ENCODE measurements at regions not wholly inside any gene's neighbourhood (a gene's known extent, or its start where the extent isn't known, plus 50 kb on each side); places are given as distances from the start of the nearest gene placed in this dataset.

DNA sequence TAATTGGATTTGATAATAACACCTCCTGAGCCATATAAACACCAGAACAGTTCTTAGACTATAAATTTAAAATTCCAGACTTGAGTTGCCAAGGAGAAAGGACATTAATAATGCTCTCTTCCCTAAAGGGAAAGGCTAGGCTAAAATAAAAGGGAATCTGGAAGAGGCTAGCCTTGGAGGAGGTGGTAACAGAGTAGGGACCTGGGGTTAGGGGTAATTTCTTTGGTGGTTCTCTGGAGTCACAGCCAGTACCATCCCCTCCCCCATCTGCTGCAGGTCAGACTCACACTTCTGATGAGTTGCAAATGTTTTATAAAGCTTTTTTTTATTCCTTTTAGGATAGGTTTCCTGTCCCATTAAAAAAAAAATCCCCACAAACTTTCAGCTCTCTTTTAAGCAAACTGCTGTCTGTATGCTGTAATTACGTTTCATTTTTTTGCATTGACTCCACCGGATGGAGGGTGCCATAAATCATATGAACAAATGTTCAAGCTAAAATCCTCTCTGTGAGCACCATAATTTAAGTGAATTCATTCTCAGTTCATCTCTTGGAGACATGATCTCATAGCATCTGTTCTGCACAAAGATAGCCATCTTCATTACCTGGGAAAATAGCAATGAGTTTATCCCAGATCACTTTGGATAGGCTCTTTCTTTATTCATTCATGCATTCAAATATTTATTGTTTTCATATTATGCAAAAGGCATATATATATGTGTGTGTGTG lies 379.6 kb downstream of the TTLL7 start:
- H3K4me1 ChIP-seq: no peaks in the 10 kb centered on the region
- H3K9me3 ChIP-seq: peaks cover 0 to 3% (median 0%) of the 10 kb centered on the region in 11 donors
- H3K27me3 ChIP-seq: no peaks in the 10 kb centered on the region
- DNase-seq: no peak
- H3K4me3 ChIP-seq: no peak overlapping the region
- H3K27ac ChIP-seq: no peak overlapping the region
- intact Hi-C loops (cut with DNase I): no loop called here
- H3K36me3 ChIP-seq: no peaks in the 10 kb centered on the region
- no peak for ATAC-seq
- TF ChIP-seq, protein P1, sequence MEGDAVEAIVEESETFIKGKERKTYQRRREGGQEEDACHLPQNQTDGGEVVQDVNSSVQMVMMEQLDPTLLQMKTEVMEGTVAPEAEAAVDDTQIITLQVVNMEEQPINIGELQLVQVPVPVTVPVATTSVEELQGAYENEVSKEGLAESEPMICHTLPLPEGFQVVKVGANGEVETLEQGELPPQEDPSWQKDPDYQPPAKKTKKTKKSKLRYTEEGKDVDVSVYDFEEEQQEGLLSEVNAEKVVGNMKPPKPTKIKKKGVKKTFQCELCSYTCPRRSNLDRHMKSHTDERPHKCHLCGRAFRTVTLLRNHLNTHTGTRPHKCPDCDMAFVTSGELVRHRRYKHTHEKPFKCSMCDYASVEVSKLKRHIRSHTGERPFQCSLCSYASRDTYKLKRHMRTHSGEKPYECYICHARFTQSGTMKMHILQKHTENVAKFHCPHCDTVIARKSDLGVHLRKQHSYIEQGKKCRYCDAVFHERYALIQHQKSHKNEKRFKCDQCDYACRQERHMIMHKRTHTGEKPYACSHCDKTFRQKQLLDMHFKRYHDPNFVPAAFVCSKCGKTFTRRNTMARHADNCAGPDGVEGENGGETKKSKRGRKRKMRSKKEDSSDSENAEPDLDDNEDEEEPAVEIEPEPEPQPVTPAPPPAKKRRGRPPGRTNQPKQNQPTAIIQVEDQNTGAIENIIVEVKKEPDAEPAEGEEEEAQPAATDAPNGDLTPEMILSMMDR (IDR thresholded peaks at IDR 0.05): no peak
- WGBS, 2 donors: 82 to 90% methylated on average over 2 of the region's 2 CpGs

DNA sequence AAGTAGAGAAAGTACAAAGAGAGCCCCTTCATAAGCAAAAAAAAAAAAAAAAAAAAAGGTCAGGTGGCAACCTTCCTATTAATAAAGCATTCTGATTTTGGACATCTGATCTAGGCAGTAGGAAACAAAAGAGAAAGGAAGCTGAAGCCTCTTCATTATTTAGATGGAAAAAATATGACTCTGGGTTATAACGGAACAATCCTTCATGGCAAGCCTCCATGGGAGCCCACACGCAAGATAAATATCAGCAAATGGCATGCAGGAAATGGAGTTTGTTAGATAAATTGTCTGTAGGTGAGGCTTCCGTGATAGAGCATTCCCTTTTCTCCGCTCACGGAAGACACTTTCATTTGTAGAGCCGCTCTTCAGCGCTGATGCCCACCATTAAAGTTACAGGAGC lies 381.0 kb downstream of the TTLL7 start:
- H3K9me3 ChIP-seq: peaks cover 0 to 3% (median 0%) of the 10 kb centered on the region in 11 donors
- no peak overlapping the region for H3K27ac ChIP-seq
- intact Hi-C loops (cut with DNase I): no loop called here
- WGBS, 2 donors: 89 to 94% methylated on average over 7 of the region's 7 CpGs
- H3K27me3 ChIP-seq: no peaks in the 10 kb centered on the region
- no peaks in the 10 kb centered on the region for H3K36me3 ChIP-seq
- DNase-seq: no peak
- no peaks in the 10 kb centered on the region for H3K4me1 ChIP-seq
- H3K4me3 ChIP-seq: no peak overlapping the region
- no peak for ATAC-seq
- TF ChIP-seq, protein P1 (IDR thresholded peaks at IDR 0.05): no peak

DNA sequence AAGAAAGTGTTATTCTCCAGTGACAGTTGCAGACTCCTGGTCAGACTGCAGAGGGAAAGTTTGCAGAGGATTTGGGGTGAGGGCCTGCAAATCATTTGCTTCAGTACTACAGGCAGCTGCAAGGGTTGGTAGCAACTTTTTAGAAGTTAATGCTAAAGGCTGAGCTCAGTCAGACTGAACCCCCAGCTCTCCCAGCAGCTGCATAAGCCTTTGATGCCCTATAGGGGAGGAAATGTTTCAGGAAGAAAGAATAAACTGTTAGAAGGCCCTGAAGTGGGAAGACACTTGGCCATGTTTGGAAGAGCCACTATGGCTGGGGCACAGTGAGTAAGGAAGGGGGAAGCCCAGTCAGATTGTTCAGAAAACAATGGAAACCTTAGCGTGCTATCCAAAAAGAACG lies 383.6 kb downstream of the TTLL7 start:
- DNase-seq: no peak
- Histone ChIP-seq H3K36me3 (no peaks in the 10 kb centered on the region), H3K27ac (no peak overlapping the region), H3K4me1 (no peaks in the 10 kb centered on the region), H3K4me3 (no peak overlapping the region), H3K27me3 (no peaks in the 10 kb centered on the region), H3K9me3 (no peaks in the 10 kb centered on the region)
- intact Hi-C loops (cut with DNase I): no loop called here
- 93 to 95% methylated on average over 2 of the region's 2 CpGs for WGBS, 2 donors
- no peak for ATAC-seq
- TF ChIP-seq, protein P1 (IDR thresholded peaks at IDR 0.05): no peak

DNA sequence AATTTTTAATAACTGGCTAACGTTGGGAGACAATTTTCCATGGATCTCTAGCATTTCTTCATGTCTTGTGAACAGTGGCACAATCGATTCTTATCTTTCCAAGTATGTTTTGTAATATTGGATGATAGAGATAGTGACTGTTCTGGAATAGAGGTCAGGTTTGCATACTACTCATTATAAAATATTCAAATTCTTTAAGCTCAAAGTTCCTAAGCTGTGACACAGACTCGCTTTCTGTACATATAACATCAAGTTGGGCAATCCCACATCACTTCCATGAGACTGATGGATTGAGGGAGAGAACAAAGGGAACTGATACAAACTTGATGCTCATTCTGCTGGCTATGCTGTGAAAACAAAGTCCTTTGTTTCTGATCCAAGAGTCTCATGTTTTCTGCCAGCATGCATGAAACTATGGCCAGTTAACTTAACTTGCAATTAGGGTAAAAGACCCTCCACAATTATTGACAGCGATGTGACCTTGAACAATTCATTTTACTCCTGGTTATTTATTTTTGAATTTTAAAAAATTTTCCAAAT lies 392.4 kb downstream of the TTLL7 start:
- no peaks in the 10 kb centered on the region for H3K4me1 ChIP-seq
- H3K9me3 ChIP-seq: peaks cover 0 to 21% (median 4%) of the 10 kb centered on the region in 11 donors
- ATAC-seq: no peak
- H3K36me3 ChIP-seq: no peaks in the 10 kb centered on the region
- H3K27me3 ChIP-seq: no peaks in the 10 kb centered on the region
- intact Hi-C loops (cut with DNase I): no loop called here
- no peak overlapping the region for H3K4me3 ChIP-seq
- no peak overlapping the region for H3K27ac ChIP-seq
- no peak for DNase-seq
- 87 to 88% methylated on average over 4 of the region's 4 CpGs for WGBS, 2 donors
- TF ChIP-seq, protein P1 (IDR thresholded peaks at IDR 0.05): no peak
